ENCODE measurements at regions not wholly inside any gene's neighbourhood (a gene's known extent, or its start where the extent isn't known, plus 50 kb on each side); places are given as distances from the start of the nearest gene placed in this dataset.

DNA sequence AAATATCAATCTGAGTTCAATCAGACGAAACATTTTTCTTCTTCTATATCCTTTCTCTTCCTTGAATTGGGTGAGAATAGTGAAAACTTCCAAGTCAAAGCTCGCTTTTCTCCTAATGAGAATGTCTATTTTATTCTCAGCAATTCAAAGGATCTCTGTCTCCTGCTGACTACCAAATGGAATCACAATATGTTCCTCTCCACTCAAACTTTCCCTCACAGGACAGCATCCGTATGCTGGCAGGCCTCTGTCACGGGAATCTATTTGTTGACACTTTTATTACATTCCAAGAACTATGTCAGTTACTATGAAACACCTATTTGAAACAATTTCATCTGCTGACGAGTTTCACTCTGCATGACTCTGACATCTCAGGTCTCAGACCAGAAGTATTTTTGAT is 1196.6 kb downstream of the CDH11 start:
- Mint-ChIP-seq H3K27ac (no peak overlapping the region), H3K27me3 (no peaks in the 10 kb centered on the region), H3K4me3 (no peak overlapping the region), H3K9me3 (ENCODE audit: low read depth) (peaks cover 11% of the 10 kb centered on the region), H3K4me1 (no peaks in the 10 kb centered on the region), H3K36me3 (no peaks in the 10 kb centered on the region)
- CTCF ChIA-PET, result no interaction called here
- DNase-seq (no peak), ATAC-seq (no peak)

- Mint-ChIP-seq H3K36me3 (no peaks in the 10 kb centered on the region), H3K27ac (no peak overlapping the region), H3K4me1 (no peaks in the 10 kb centered on the region), H3K9me3 (ENCODE audit: low read depth) (peaks cover 19% of the 10 kb centered on the region), H3K4me3 (no peak overlapping the region), H3K27me3 (no peaks in the 10 kb centered on the region)
- DNase-seq, result no peak
- ATAC-seq, result no peak
- CTCF ChIA-PET, result no interaction called here
Measured at GRCh38 chr16:63922560-63922959, 1199.3 kb downstream of the CDH11 start.

- H3K4me3 Mint-ChIP-seq, result no peak overlapping the region
- no peaks in the 10 kb centered on the region for H3K27me3 Mint-ChIP-seq
- H3K4me1 Mint-ChIP-seq, result no peaks in the 10 kb centered on the region
- peaks cover 22% of the 10 kb centered on the region for H3K9me3 Mint-ChIP-seq (ENCODE audit: low read depth)
- no peak overlapping the region for H3K27ac Mint-ChIP-seq
- CTCF ChIA-PET, result no interaction called here
- ATAC-seq (no peak), DNase-seq (no peak)
- H3K36me3 Mint-ChIP-seq, result no peaks in the 10 kb centered on the region
Measured at GRCh38 chr16:63921737-63922295, 1200.0 kb downstream of the CDH11 start.

DNA sequence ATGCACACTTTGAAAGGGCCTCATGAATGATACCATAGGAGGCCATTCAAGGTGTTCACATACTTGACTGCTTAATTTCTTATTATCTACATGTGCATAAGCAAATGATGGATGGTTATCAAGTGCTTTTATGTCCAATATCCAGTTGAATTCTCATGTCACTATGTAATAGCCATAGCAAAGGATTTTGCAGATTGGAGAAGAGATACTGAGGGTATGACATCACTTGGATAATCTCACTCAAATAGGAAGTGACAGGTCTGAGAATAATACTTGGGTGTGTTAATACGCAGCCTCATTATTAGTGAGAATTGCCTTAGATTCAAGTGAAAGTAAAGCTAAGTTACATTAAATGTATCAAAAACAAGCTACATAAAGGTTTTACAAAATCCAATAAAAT is 1208.6 kb downstream of the CDH11 start:
- H3K9me3 Mint-ChIP-seq (ENCODE audit: low read depth), result peaks cover 17% of the 10 kb centered on the region
- no peak for ATAC-seq
- CTCF ChIA-PET, result no interaction called here

GRCh38 chr16:63907251-63907650 is 1214.6 kb downstream of the CDH11 start:
- CTCF ChIA-PET, result no interaction called here
- H3K4me3 Mint-ChIP-seq, result no peak overlapping the region
- H3K4me1 Mint-ChIP-seq, result no peaks in the 10 kb centered on the region
- ATAC-seq (no peak), DNase-seq (no peak)
- no peak overlapping the region for H3K27ac Mint-ChIP-seq
- no peaks in the 10 kb centered on the region for H3K27me3 Mint-ChIP-seq
- peaks cover 18% of the 10 kb centered on the region for H3K9me3 Mint-ChIP-seq (ENCODE audit: low read depth)
- no peaks in the 10 kb centered on the region for H3K36me3 Mint-ChIP-seq

More for the DNA sequence above, 1208.6 kb downstream of the CDH11 start:
- Mint-ChIP-seq H3K36me3 (no peaks in the 10 kb centered on the region), H3K4me1 (no peaks in the 10 kb centered on the region), H3K27me3 (no peaks in the 10 kb centered on the region), H3K27ac (no peak overlapping the region), H3K4me3 (no peak overlapping the region)
- DNase-seq, result no peak

DNA sequence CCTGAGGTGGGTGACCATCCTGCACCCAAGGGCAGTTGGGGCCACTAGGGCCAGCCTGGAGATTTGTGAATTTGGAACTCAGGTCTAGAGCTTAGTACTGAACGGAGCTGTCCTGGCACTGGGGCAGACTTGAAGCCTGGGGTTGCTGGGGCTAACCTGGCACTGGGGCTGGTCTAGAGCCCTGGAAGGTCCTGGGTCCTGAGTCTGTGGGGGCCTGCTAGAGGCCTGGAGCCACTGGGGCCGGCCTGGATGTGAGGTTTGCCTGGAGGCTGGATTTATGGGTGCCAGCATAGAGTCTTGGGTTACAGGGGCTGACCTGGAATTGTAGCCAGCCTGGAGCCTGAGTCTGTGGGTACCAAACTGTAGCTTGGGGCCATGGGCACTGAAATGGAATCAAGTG is 1216.9 kb downstream of the CDH11 start:
- no peaks in the 10 kb centered on the region for H3K27me3 Mint-ChIP-seq
- no peak overlapping the region for H3K4me3 Mint-ChIP-seq
- H3K9me3 Mint-ChIP-seq (ENCODE audit: low read depth), result peaks cover 24% of the 10 kb centered on the region
- H3K36me3 Mint-ChIP-seq, result no peaks in the 10 kb centered on the region
- H3K4me1 Mint-ChIP-seq, result no peaks in the 10 kb centered on the region
- no peak for DNase-seq
- no peak for ATAC-seq
- H3K27ac Mint-ChIP-seq, result no peak overlapping the region
- CTCF ChIA-PET, result no interaction called here

- DNase-seq, result no peak
- Mint-ChIP-seq H3K27ac (no peak overlapping the region), H3K27me3 (no peaks in the 10 kb centered on the region), H3K4me1 (no peaks in the 10 kb centered on the region), H3K36me3 (no peaks in the 10 kb centered on the region), H3K9me3 (ENCODE audit: low read depth) (peaks cover 23% of the 10 kb centered on the region), H3K4me3 (no peak overlapping the region)
- ATAC-seq, result no peak
- CTCF ChIA-PET, result no interaction called here
Measured at GRCh38 chr16:63904182-63904581, 1217.7 kb downstream of the CDH11 start.

GRCh38 chr16:63896383-63897109 is 1225.3 kb downstream of the CDH11 start:
- H3K27ac Mint-ChIP-seq, result no peak overlapping the region
- no peaks in the 10 kb centered on the region for H3K4me1 Mint-ChIP-seq
- H3K9me3 Mint-ChIP-seq (ENCODE audit: low read depth), result peaks cover 11% of the 10 kb centered on the region
- H3K4me3 Mint-ChIP-seq, result no peak overlapping the region
- no peaks in the 10 kb centered on the region for H3K36me3 Mint-ChIP-seq
- no peaks in the 10 kb centered on the region for H3K27me3 Mint-ChIP-seq
- ATAC-seq (no peak), DNase-seq (no peak)
- CTCF ChIA-PET, result no interaction called here

DNA sequence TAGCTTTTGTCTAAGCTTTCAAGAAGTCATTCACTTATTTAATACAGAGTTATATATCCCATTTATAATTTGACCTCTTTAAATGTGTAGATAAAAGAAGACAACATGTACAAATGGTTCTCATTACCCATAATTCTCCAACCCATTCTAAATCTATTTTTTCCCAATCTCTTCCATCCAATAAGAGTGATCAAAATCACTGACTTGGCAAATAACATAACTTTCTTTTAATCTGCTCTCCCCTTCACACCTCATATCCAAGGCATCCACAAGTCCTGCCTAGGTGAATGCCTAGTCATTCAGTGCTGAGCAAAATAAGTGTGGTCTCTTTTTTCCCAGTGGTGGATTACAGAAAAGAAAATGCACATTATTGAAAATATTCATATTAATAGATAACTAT is 1231.1 kb downstream of the CDH11 start:
- ATAC-seq (no peak), DNase-seq (no peak)
- Mint-ChIP-seq H3K9me3 (ENCODE audit: low read depth) (peaks cover 17% of the 10 kb centered on the region), H3K4me1 (no peaks in the 10 kb centered on the region), H3K27ac (no peak overlapping the region), H3K4me3 (no peak overlapping the region), H3K36me3 (no peaks in the 10 kb centered on the region), H3K27me3 (no peaks in the 10 kb centered on the region)
- CTCF ChIA-PET, result no interaction called here

- ATAC-seq, result no peak
- CTCF ChIA-PET, result no interaction called here
- peaks cover 17% of the 10 kb centered on the region for H3K9me3 Mint-ChIP-seq (ENCODE audit: low read depth)
- no peak for DNase-seq
- no peak overlapping the region for H3K27ac Mint-ChIP-seq
- H3K4me3 Mint-ChIP-seq, result no peak overlapping the region
- H3K4me1 Mint-ChIP-seq, result no peaks in the 10 kb centered on the region
- no peaks in the 10 kb centered on the region for H3K36me3 Mint-ChIP-seq
- no peaks in the 10 kb centered on the region for H3K27me3 Mint-ChIP-seq
Measured at GRCh38 chr16:63890081-63890480, 1231.8 kb downstream of the CDH11 start.

DNA sequence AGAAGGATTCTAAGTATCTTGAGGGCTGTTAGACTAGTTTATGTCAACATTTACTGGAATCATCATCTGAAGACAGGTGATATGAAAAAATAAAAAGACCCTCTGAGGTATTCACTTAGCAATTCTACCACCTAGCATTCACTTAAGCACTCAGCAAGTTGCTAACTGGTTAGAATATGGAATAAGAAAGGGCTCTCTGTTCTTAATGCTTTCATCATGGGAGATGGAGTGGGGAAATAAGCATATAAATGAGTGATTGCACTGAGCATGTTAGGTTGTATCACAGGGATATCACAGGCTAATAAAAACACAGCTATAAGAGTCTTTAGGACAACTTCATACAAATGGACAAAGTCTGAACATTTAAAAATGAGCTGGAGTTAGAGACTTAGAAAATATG is 1238.8 kb downstream of the CDH11 start:
- Mint-ChIP-seq H3K36me3 (no peaks in the 10 kb centered on the region), H3K4me3 (no peak overlapping the region), H3K27me3 (no peaks in the 10 kb centered on the region), H3K9me3 (ENCODE audit: low read depth) (peaks cover 10% of the 10 kb centered on the region), H3K4me1 (no peaks in the 10 kb centered on the region), H3K27ac (no peak overlapping the region)
- ATAC-seq (no peak), DNase-seq (no peak)
- CTCF ChIA-PET, result no interaction called here

DNA sequence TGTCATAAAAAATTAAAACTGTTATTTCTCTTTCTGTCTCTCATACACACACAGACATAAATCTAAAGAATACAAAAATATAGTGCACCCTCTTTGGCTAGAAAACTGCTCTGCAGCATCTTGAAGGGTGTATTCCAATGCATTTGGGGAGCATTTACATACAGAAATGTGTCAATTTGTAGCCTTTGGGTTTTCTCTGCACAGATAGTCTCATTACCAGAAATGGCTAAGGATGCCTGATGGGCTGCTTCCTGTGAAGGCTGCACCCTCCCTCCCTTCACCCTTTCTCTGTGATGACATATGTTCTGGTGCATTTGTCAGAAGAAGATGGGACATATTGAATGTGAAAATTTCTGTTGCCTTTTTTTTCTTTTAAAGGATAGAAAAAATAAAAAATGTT is 1239.3 kb downstream of the CDH11 start:
- CTCF ChIA-PET, result no interaction called here
- H3K27ac Mint-ChIP-seq, result no peak overlapping the region
- DNase-seq (no peak), ATAC-seq (no peak)
- no peak overlapping the region for H3K4me3 Mint-ChIP-seq
- H3K36me3 Mint-ChIP-seq, result no peaks in the 10 kb centered on the region
- no peaks in the 10 kb centered on the region for H3K27me3 Mint-ChIP-seq
- peaks cover 10% of the 10 kb centered on the region for H3K9me3 Mint-ChIP-seq (ENCODE audit: low read depth)
- H3K4me1 Mint-ChIP-seq, result no peaks in the 10 kb centered on the region

DNA sequence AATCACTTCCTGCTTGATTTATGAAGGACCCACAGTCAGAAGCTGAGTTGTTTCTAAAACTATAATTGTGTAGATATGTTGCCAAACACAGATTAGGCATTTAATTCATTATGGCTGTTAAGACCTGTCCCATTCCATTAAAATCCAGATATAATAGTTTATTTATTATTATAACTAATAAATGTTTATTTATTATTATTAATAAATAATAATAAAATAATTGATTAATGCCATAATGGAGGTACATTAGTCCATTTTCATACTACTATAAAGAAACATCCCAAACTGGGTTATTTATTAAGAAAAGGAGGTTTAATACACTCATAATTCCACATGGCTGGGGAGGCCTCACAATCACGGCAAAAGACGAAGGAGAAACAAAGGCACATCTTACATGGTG is 1240.9 kb downstream of the CDH11 start:
- CTCF ChIA-PET, result no interaction called here
- H3K4me3 Mint-ChIP-seq, result no peak overlapping the region
- peaks cover 12% of the 10 kb centered on the region for H3K9me3 Mint-ChIP-seq (ENCODE audit: low read depth)
- H3K36me3 Mint-ChIP-seq, result no peaks in the 10 kb centered on the region
- H3K4me1 Mint-ChIP-seq, result no peaks in the 10 kb centered on the region
- ATAC-seq, result no peak
- no peaks in the 10 kb centered on the region for H3K27me3 Mint-ChIP-seq
- DNase-seq, result no peak
- no peak overlapping the region for H3K27ac Mint-ChIP-seq

DNA sequence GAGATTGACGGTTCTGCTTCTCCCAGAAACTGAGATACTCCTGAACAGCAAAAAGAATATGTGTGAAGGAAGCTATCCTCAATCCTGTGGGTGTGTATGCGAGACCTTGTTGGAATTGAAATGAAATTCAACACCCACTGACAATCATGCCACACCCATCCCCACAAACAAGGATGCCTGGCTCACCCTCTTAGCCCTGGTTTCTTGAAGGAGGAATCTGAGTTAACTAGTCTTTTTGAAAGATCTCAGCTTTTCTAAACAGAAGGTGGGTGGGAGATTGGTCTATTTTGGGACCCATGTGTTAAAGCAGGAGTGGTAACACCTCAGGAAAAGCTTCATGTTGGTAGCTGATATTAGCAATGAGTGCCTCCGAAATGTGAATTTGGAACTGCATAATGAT is 1244.5 kb downstream of the CDH11 start:
- no peak overlapping the region for H3K4me3 Mint-ChIP-seq
- DNase-seq (no peak), ATAC-seq (no peak)
- no peaks in the 10 kb centered on the region for H3K4me1 Mint-ChIP-seq
- CTCF ChIA-PET, result no interaction called here
- no peaks in the 10 kb centered on the region for H3K36me3 Mint-ChIP-seq
- H3K27ac Mint-ChIP-seq, result no peak overlapping the region
- H3K27me3 Mint-ChIP-seq, result no peaks in the 10 kb centered on the region
- H3K9me3 Mint-ChIP-seq (ENCODE audit: low read depth), result peaks cover 4% of the 10 kb centered on the region

DNA sequence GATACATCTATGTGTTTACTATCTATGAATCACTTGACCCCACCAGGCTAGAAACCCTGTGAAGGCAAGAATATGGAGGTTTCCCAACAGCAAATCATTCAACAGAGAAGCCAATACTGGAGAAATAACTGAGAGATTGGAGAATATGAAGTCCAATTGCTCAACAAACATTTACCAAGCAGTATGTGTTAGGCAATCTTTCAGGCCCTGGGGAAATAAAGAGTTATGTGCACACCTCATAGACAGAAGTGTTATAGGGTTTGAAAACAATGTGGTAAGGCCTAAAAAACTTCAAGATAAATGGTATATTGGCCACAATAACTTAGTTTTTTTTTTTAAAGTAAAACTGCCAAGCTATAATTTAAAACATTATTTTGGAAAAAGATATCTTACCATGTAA is 1245.8 kb downstream of the CDH11 start:
- Mint-ChIP-seq H3K36me3 (no peaks in the 10 kb centered on the region), H3K4me3 (no peak overlapping the region), H3K27ac (no peak overlapping the region), H3K27me3 (no peaks in the 10 kb centered on the region), H3K9me3 (ENCODE audit: low read depth) (peaks cover 2% of the 10 kb centered on the region), H3K4me1 (no peaks in the 10 kb centered on the region)
- ATAC-seq (no peak), DNase-seq (no peak)
- CTCF ChIA-PET, result no interaction called here
